ENCODE measurements at regions not wholly inside any gene's neighbourhood (a gene's known extent, or its start where the extent isn't known, plus 50 kb on each side); places are given as distances from the start of the nearest gene placed in this dataset.

DNA sequence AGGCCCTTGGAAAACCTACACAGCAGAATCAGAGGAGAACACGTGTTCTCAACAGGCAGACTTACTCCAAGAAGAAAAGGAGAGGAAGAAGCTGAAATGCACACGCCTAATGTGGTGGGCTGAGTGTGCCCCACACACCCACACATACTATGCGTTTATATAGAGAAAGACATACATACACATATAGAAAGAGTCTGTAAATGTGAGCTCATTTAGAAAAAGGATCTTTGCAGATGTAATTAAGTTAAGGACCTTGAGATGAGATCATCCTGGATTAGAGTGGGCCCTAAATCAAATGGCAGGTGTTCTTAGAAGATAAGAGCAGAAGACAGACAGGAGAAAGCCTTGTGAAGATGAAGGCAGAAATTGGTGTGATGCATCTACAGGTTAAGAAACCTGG lies 87.2 kb upstream of the KLF3 start:
- no peaks in the 10 kb centered on the region for H4K20me1 ChIP-seq (replicated peaks in 1 of 2; ENCODE audit: control insufficient read depth in 1 of 2, insufficient read depth in 2 of 2, low read length in 2 of 2)
- H3K56ac ChIP-seq (replicated peaks; ENCODE audit: insufficient read length, low read depth, low read length), result no peak overlapping the region
- no peak overlapping the region for H3K4me3 ChIP-seq (ENCODE audit: extremely low read depth in 1 of 4, insufficient read depth in 2 of 4, low read depth in 3 of 4, low read length in 4 of 4)
- no peak overlapping the region for H2BK20ac ChIP-seq (ENCODE audit: low read length)
- no peak overlapping the region for H3K18ac ChIP-seq (ENCODE audit: extremely low read depth, low read length)
- no peak overlapping the region for H3K4ac ChIP-seq (replicated peaks; ENCODE audit: insufficient read length, low read depth, low read length)
- H3K27ac ChIP-seq (ENCODE audit: low read depth, low read length), result no peak overlapping the region
- ChIA-PET POLR2A (ENCODE audit: partially characterized antibody) (no interaction called here), CTCF (ENCODE audit: partially characterized antibody) (interaction anchor here (1.7 kb wide), 1 partner anchor 12 kb away, joined by 5 read pairs; no protein-coding TSS in a partner anchor)
- no peaks in the 10 kb centered on the region for H3K23me2 ChIP-seq (ENCODE audit: low read depth, low read length)
- H4K91ac ChIP-seq (replicated peaks; ENCODE audit: insufficient read length, low read length), result no peak overlapping the region
- FAIRE-seq (no peak), DNase-seq (ENCODE audit: low read depth in 1 of 2, low spot score in 2 of 2) (no peak)
- H2AFZ ChIP-seq (ENCODE audit: low read length), result no peak overlapping the region
- H2BK5ac ChIP-seq (ENCODE audit: low read depth, low read length), result no peak overlapping the region
- H3K14ac ChIP-seq (ENCODE audit: insufficient read length), result no peak overlapping the region
- 89% methylated on average over 2 of the region's 3 CpGs; no CpG with 5 or more reads in 1 of the 2 experiments for WGBS, 2 experiments (ENCODE audit: extremely low coverage in 1 of 2, insufficient coverage in 1 of 2, insufficient read length in 1 of 2, insufficient replicate concordance in 2 of 2, low coverage in 1 of 2, low lambda C conversion rate in 2 of 2, missing lambda C conversion rate in 1 of 2)
- no peak overlapping the region for H3K9ac ChIP-seq (replicated peaks in 1 of 4; ENCODE audit: extremely low read depth in 1 of 4, low read depth in 3 of 4, low read length in 3 of 4)
- H4K5ac ChIP-seq (ENCODE audit: insufficient read length, low read depth, low read length), result no peak overlapping the region
- H3K27me3 ChIP-seq (replicated peaks in 1 of 4; ENCODE audit: control insufficient read depth in 3 of 4, extremely low read depth in 1 of 4, insufficient read depth in 3 of 4, low read length in 3 of 4), result no peaks in the 10 kb centered on the region
- no peak overlapping the region for H3K4me2 ChIP-seq (ENCODE audit: insufficient read depth in 1 of 2, low read depth in 2 of 2, low read length in 2 of 2)
- no peaks in the 10 kb centered on the region for H3K79me2 ChIP-seq (ENCODE audit: control insufficient read depth in 1 of 2, insufficient read depth in 2 of 2, low read length in 2 of 2)
- H2AK5ac ChIP-seq (ENCODE audit: low read depth, low read length), result no peak overlapping the region
- H3K36me3 ChIP-seq (ENCODE audit: control insufficient read depth in 2 of 4, insufficient read depth in 4 of 4, low read length in 3 of 4), result no peaks in the 10 kb centered on the region
- H3K23ac ChIP-seq (ENCODE audit: insufficient read length), result no peak overlapping the region
- no peak overlapping the region for H2BK120ac ChIP-seq (replicated peaks; ENCODE audit: low read depth, low read length)
- H3K79me1 ChIP-seq (ENCODE audit: low read depth, low read length), result no peaks in the 10 kb centered on the region
- no peak overlapping the region for H2BK15ac ChIP-seq (ENCODE audit: low read length)
- H3K9me3 ChIP-seq (ENCODE audit: insufficient read depth in 2 of 2, low read depth in 1 of 2, low read length in 1 of 2), result 0 out of 4 replicates have a peak, but pooled peaks cover 0 to 5% of the 10 kb centered on the region in 2 experiments
- H2BK12ac ChIP-seq (ENCODE audit: low read depth, low read length), result no peak overlapping the region
- H4K8ac ChIP-seq (ENCODE audit: extremely low read depth, insufficient read depth, low read length), result no peak overlapping the region
- no peaks in the 10 kb centered on the region for H3K4me1 ChIP-seq (replicated peaks in 1 of 4; ENCODE audit: control insufficient read depth in 3 of 4, insufficient read depth in 4 of 4, low read length in 3 of 4)
- TF ChIP-seq, protein P1, sequence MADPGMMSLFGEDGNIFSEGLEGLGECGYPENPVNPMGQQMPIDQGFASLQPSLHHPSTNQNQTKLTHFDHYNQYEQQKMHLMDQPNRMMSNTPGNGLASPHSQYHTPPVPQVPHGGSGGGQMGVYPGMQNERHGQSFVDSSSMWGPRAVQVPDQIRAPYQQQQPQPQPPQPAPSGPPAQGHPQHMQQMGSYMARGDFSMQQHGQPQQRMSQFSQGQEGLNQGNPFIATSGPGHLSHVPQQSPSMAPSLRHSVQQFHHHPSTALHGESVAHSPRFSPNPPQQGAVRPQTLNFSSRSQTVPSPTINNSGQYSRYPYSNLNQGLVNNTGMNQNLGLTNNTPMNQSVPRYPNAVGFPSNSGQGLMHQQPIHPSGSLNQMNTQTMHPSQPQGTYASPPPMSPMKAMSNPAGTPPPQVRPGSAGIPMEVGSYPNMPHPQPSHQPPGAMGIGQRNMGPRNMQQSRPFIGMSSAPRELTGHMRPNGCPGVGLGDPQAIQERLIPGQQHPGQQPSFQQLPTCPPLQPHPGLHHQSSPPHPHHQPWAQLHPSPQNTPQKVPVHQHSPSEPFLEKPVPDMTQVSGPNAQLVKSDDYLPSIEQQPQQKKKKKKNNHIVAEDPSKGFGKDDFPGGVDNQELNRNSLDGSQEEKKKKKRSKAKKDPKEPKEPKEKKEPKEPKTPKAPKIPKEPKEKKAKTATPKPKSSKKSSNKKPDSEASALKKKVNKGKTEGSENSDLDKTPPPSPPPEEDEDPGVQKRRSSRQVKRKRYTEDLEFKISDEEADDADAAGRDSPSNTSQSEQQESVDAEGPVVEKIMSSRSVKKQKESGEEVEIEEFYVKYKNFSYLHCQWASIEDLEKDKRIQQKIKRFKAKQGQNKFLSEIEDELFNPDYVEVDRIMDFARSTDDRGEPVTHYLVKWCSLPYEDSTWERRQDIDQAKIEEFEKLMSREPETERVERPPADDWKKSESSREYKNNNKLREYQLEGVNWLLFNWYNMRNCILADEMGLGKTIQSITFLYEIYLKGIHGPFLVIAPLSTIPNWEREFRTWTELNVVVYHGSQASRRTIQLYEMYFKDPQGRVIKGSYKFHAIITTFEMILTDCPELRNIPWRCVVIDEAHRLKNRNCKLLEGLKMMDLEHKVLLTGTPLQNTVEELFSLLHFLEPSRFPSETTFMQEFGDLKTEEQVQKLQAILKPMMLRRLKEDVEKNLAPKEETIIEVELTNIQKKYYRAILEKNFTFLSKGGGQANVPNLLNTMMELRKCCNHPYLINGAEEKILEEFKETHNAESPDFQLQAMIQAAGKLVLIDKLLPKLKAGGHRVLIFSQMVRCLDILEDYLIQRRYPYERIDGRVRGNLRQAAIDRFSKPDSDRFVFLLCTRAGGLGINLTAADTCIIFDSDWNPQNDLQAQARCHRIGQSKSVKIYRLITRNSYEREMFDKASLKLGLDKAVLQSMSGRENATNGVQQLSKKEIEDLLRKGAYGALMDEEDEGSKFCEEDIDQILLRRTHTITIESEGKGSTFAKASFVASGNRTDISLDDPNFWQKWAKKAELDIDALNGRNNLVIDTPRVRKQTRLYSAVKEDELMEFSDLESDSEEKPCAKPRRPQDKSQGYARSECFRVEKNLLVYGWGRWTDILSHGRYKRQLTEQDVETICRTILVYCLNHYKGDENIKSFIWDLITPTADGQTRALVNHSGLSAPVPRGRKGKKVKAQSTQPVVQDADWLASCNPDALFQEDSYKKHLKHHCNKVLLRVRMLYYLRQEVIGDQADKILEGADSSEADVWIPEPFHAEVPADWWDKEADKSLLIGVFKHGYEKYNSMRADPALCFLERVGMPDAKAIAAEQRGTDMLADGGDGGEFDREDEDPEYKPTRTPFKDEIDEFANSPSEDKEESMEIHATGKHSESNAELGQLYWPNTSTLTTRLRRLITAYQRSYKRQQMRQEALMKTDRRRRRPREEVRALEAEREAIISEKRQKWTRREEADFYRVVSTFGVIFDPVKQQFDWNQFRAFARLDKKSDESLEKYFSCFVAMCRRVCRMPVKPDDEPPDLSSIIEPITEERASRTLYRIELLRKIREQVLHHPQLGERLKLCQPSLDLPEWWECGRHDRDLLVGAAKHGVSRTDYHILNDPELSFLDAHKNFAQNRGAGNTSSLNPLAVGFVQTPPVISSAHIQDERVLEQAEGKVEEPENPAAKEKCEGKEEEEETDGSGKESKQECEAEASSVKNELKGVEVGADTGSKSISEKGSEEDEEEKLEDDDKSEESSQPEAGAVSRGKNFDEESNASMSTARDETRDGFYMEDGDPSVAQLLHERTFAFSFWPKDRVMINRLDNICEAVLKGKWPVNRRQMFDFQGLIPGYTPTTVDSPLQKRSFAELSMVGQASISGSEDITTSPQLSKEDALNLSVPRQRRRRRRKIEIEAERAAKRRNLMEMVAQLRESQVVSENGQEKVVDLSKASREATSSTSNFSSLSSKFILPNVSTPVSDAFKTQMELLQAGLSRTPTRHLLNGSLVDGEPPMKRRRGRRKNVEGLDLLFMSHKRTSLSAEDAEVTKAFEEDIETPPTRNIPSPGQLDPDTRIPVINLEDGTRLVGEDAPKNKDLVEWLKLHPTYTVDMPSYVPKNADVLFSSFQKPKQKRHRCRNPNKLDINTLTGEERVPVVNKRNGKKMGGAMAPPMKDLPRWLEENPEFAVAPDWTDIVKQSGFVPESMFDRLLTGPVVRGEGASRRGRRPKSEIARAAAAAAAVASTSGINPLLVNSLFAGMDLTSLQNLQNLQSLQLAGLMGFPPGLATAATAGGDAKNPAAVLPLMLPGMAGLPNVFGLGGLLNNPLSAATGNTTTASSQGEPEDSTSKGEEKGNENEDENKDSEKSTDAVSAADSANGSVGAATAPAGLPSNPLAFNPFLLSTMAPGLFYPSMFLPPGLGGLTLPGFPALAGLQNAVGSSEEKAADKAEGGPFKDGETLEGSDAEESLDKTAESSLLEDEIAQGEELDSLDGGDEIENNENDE (IDR thresholded peaks at IDR 0.05; ENCODE audit: insufficient replicate concordance, low read length), result no peak
